Right renal cortex interstitium (tissue), 3 donors: ENCODE measurements at regions not wholly inside any gene's neighbourhood (a gene's known extent, or its start where the extent isn't known, plus 50 kb on each side); places are given as distances from the start of the nearest gene placed in this dataset.
"Not testable (repeated sequence)": the region's sequence is repeated elsewhere in the genome, so short reads cannot be mapped to it uniquely, and the experiment has no call there.

ENCODE experiments used
- DNase-seq, 3 donors: peaks; one replicate each; pipeline ENCODE4 v3.0.0-alpha.2; 2013; ENCODE audit warnings: low read depth in 3 of 3, low spot score in 2 of 3

- DNase-seq: no peak
Observed at GRCh38 chr3:18237251-18238005, 187.7 kb downstream of the SATB1 start.

- DNase-seq: no peak
Observed at GRCh38 chr3:18236726-18237125, 188.4 kb downstream of the SATB1 start.

- no peak for DNase-seq
Observed at GRCh38 chr3:18234717-18235335, 190.3 kb downstream of the SATB1 start.

- DNase-seq: no peak
Observed at GRCh38 chr3:18233987-18234716, 191.0 kb downstream of the SATB1 start.

GRCh38 chr3:18232317-18232716, 192.8 kb downstream of the SATB1 start:
- no peak for DNase-seq

DNA sequence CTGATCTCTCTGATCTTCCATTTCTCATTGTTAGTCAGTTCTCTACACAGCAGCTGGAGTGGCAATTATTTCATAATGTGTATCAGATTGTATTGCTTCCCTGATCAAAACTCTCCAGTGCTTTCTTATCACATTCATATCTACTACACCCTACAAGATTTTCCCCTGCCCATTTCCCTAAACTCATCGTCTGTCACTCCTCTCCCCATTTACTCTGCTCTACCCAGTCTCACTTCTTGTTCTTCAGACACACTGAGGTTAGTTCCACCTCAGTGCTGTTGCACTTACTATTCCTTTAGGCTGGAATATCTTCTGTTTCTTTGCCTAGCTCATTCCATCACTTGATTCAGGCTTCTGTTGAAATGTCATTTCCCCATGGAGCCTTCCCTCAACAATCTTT, 197.1 kb downstream of the SATB1 start:
- DNase-seq: no peak

DNA sequence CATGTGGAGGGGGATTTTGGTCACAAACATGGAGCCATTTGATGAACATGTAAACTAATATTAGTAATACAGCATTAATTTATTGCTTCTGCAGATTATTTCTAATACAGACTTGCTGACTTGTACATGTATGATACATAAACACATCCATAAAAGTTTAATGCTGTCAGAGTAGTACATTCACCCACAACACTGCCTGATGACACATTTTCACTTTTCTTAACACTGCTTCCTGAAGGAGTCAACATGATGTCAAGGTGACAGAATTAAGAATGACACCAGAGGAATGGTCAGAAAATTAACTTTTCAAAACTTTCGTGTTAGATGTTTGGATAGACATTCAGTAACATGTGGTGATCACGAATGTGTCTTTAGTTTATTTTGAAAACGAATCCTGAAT, 199.4 kb downstream of the SATB1 start:
- DNase-seq: no peak

- DNase-seq: no peak
Observed at GRCh38 chr3:18224426-18224825, 200.7 kb downstream of the SATB1 start.

DNA sequence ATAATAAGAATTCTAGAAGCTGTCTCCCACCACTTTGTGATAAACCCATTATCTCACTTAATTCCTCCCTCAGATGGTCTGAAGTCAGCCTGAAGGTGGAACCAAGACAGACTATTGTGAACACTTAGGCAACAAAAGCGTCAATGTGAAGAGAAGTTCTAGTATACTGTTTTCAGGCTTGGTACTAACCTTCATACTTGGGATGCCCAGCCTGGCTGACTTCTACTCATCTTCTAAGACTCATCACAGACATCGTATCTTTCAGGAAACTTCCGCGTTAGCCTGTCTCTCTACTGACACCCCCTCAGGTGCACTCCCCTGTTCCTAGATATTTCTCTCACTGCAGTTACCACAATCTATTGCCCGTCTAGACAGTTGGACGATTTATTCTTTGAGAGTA, 201.2 kb downstream of the SATB1 start:
- DNase-seq: no peak

- DNase-seq: no peak
Observed at GRCh38 chr3:18223571-18223970, 201.6 kb downstream of the SATB1 start.

DNA sequence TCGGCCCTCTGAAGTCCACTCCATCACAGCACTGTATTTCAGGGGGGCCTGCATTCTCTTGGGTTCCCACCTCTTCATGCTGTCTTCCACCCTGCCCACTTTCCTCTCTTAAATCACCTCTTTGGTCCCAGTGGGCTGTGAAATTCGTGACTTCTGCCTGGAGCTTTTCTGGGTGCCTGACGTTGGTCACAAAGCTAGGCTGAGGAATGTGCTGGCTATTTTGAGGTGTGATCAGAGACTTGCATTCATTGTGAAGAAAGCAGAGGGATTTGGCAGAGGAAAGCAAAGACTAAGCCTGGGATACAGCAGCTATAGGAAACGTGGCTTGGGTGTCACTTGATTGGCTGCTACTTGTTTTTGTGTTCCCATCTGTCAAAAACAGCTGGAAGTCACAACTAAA, 202.5 kb downstream of the SATB1 start:
- no peak for DNase-seq

GRCh38 chr3:18217507-18218174, 207.5 kb downstream of the SATB1 start:
- DNase-seq: no peak

DNA sequence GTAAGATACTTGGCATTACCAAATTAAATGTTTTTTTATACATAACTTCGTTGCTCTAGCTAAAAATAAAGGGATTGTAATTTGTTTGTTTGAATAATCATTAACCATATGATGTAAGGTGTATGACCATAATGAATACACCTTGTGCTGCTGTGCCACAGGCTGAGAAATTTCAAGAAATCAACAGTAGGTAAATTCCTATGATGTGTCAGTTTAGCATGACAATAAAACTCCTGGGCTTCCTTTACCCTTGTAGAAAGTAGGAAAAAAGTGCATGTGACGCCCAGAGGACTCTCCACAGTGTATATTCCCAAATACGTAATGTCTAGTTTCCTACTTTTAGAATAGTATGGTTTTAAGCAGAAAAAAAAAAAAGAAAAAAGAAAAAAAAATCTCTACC, 208.1 kb downstream of the SATB1 start:
- DNase-seq: no peak

DNA sequence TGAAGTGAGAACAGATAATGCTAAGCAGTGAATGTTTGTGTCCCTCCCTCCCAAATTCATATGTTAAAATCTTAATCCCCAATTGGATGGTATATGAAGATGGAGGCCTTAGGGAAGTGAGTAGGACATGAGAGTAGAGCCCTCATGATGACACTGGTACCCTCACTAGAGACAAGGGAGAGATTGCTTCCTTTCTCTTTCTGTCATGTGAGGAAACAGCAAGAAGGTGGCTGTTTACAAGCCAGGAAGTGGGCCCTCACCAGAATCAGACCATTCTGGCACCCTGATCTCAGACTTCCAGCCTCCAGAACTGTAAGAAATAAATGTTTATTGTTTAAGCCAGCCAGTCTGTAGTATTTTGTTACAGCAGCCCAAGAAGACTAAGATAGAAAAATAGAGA, 209.5 kb downstream of the SATB1 start:
- DNase-seq: no peak

DNA sequence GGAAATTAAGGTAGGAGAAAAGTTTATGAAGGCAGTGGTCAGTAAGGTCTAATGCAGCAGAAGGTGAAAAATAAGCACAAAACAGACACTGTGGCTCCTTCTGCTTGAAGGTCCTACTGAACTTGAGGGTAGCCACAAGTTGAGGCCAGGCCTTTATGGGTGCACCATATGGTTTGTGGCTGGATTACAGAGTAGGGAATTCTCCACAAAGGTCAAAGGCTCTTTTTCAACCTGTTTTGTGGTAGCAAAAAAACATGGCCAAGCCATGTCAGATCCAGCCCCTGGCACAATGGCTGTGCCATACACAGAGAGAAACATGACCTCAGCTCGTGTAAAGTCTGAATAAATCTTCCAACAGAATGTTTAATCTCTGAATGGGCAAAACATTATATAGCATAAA, 214.0 kb downstream of the SATB1 start:
- no peak for DNase-seq

DNA sequence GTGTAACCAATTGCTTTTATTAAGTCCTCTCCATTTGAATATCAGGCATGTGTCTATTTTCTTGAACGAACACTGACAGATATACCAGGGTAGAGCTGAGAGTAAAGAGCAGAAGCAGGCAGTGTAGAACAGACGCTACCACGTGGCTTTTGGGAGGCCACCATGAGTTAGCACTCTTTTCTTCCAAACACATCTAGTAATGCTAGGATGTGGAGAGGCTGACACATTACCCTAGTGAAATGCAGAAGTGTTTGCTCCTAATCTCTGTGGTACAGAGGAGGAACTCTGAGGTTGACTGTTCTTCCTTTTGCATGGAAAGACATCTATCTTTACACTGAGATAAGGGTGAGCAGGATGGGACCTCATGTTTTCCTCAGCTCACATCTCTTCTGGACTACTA, 216.3 kb downstream of the SATB1 start:
- DNase-seq: no peak

DNA sequence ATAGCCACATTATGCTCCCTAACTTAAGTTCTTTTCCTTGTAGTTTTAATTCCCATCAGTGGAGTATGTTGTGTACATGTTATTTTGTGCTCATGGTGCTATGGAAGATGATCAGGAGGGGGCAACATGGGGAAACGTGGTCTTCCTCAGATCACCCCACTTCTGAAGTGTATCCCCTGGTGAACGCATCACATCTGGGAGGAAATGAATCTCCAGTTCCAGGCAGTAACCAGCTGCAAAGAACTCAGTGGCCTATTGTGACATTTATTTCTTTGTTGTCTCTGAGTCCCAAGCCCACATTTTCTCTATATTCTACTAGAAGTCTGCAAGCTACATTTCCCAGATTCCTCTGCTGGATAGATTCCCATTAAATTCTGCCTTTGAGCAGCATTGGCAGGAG, 217.0 kb downstream of the SATB1 start:
- no peak for DNase-seq

DNA sequence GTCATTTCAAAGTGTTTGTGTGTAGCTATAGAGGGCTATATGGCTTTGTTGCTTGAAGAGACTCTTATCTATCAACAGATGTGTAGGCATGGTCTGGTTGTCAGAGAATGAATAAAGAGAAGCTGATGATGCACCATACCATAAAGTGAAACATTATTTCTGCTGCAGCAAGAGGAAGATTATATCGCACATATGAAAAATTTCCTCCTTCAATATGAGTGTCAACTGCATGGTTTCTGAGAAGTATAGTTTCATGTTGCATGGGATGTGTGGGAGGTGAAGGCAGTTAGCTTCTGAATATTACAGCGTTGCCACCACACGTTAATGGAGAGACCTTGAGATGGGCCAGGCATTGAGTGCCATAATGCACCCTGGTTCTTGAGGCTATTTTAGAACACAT, 217.9 kb downstream of the SATB1 start:
- no peak for DNase-seq

DNA sequence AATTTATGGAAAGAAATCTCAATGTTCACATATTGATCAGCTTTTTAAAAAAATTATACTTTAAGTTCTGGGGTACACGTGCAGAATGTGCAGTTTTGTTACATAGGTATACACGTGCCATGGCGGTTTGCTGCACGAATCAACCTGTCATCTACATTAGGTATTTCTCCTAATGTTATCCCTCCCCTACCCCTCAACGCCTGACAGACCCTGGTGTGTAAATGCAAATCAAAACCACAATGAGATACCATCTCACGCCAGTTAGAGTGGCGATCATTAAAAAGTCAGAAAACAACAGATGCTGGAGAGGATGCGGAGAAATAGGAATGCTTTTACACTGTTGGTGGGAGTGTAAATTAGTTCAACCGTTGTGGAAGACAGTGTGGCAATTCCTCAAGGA, 219.4 kb downstream of the SATB1 start:
- DNase-seq: not testable (repeated sequence)

DNA sequence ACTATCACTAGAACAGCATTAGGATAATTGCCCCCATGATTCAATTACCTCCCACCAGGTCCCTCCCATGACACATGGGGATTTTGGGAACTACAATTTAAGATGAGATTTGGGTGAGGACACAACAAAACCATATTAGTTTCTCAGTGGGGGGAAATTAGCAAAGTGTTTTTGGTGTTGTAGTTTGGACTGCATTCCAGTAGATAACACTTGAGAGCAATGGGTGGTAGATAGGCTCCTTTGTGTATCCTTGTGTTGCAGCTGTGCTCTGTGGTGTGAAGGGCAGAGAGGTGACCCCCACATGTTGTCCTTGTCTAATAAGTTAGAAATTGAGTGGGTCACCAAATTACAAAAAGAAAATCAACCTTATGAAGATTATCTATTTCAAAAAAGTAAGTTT, 223.8 kb downstream of the SATB1 start:
- no peak for DNase-seq

DNA sequence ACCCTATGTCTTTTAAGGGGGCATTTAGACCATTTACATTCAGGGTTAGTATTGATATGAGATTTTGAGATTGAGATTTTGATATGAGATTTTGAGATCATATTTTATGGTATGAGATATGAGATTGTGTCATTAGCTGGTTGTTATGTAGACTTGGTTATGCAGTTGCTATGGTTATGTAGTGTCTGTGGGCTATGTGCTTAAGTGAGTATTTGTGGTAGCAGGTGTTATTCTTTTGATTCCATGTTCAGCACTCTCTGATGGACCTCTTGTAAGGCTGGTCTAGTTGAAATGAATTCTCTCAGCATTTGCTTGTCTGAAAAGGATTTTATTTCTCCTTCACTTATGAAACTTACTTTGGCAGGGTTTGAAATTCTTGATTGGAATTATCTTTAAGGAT, 225.4 kb downstream of the SATB1 start:
- no peak for DNase-seq
